ENCODE measurements at regions not wholly inside any gene's neighbourhood (a gene's known extent, or its start where the extent isn't known, plus 50 kb on each side); places are given as distances from the start of the nearest gene placed in this dataset.

DNA sequence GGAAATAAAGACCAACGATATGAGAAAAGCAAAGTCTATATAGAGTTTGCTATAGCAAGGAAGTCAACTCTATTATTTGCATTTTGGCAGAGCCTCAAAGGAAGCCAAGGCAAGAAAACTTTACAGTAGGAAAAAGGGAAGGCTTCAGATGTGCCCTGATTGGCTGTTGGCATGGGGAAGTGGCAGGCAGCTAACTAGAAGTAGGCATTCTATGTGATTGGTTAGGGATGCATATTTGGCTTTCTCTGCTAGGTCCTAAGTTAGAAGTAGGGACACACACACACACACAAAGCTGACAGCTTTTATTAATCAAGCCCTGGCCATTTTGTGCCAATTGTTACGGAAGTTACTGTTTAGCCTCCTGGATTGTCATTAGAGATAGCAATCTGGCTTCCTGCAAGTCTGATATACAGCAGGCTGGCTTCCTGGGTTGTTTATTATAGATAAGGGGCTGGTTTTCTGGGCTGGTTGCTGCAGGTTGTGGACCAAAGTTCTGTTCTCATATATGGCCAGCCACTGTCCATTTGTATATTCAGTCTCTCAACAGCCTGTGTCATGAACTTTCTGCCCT lies 308.1 kb upstream of the GRAMD2B start:
- H3K27me3 Mint-ChIP-seq (ENCODE audit: insufficient read depth, low read depth) = no peaks in the 10 kb centered on the region
- TF ChIP-seq, protein P1, sequence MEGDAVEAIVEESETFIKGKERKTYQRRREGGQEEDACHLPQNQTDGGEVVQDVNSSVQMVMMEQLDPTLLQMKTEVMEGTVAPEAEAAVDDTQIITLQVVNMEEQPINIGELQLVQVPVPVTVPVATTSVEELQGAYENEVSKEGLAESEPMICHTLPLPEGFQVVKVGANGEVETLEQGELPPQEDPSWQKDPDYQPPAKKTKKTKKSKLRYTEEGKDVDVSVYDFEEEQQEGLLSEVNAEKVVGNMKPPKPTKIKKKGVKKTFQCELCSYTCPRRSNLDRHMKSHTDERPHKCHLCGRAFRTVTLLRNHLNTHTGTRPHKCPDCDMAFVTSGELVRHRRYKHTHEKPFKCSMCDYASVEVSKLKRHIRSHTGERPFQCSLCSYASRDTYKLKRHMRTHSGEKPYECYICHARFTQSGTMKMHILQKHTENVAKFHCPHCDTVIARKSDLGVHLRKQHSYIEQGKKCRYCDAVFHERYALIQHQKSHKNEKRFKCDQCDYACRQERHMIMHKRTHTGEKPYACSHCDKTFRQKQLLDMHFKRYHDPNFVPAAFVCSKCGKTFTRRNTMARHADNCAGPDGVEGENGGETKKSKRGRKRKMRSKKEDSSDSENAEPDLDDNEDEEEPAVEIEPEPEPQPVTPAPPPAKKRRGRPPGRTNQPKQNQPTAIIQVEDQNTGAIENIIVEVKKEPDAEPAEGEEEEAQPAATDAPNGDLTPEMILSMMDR (IDR thresholded peaks at IDR 0.05) = no peak
- TF ChIP-seq EZH2phosphoT487 (IDR thresholded peaks at IDR 0.05) (no peak), EZH2 (IDR thresholded peaks at IDR 0.05) (no peak)
- no peak overlapping the region for H3K27ac ChIP-seq
- no peak overlapping the region for H2AFZ ChIP-seq (replicated peaks)
- H3K27me3 ChIP-seq = no peaks in the 10 kb centered on the region
- H3K4me2 ChIP-seq = no peak overlapping the region
- H3K79me2 ChIP-seq (ENCODE audit: low read depth) = no peaks in the 10 kb centered on the region
- no peaks in the 10 kb centered on the region for H3K9me3 ChIP-seq (ENCODE audit: low read depth)
- H3K27ac Mint-ChIP-seq = no peak overlapping the region
- no peak for DNase-seq (ENCODE audit: low spot score)
- peaks cover 16% of the 10 kb centered on the region for H3K9me3 Mint-ChIP-seq
- no peaks in the 10 kb centered on the region for H3K36me3 ChIP-seq
- no peaks in the 10 kb centered on the region for H4K20me1 ChIP-seq (ENCODE audit: low read depth)
- H3K4me3 Mint-ChIP-seq = no peak overlapping the region
- H3K4me1 ChIP-seq = peaks cover 3% of the 10 kb centered on the region
- peaks cover 8% of the 10 kb centered on the region for H3K36me3 Mint-ChIP-seq
- no peak overlapping the region for H3K9ac ChIP-seq
- no peaks in the 10 kb centered on the region for H3F3A ChIP-seq (ENCODE audit: low read depth)
- H3K4me3 ChIP-seq = no peak overlapping the region
- H3K4me1 Mint-ChIP-seq = peaks cover 14% of the 10 kb centered on the region

DNA sequence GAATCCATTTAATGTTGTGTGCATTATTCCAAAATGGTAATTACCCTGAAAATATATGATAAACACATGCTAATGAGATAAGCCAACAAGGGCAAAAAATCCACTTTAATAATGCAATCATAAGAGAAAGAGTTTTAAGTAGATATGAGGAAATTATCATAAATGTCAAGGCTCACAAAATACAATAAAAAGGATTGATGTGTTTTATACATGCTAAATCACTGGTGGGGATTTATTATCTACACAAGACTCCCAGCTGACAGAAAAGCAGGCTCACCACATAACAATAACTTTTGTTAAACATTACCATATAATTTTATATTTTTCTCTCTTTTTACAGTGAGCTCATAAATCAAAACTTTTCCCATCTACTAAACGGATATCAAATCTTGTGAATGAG lies 306.2 kb upstream of the GRAMD2B start:
- no peak overlapping the region for H3K27ac Mint-ChIP-seq
- Histone ChIP-seq H3K9ac (no peak overlapping the region), H3K36me3 (no peaks in the 10 kb centered on the region), H3K4me2 (no peak overlapping the region), H2AFZ (replicated peaks) (no peak overlapping the region), H3K27me3 (no peaks in the 10 kb centered on the region), H3K4me3 (no peak overlapping the region), H3F3A (ENCODE audit: low read depth) (no peaks in the 10 kb centered on the region), H3K79me2 (ENCODE audit: low read depth) (no peaks in the 10 kb centered on the region), H3K9me3 (ENCODE audit: low read depth) (no peaks in the 10 kb centered on the region), H4K20me1 (ENCODE audit: low read depth) (no peaks in the 10 kb centered on the region), H3K4me1 (no peaks in the 10 kb centered on the region), H3K27ac (no peak overlapping the region)
- H3K4me3 Mint-ChIP-seq = no peak overlapping the region
- no peaks in the 10 kb centered on the region for H3K27me3 Mint-ChIP-seq (ENCODE audit: insufficient read depth, low read depth)
- H3K36me3 Mint-ChIP-seq = peaks cover 8% of the 10 kb centered on the region
- peaks cover 12% of the 10 kb centered on the region for H3K9me3 Mint-ChIP-seq
- no peak for DNase-seq (ENCODE audit: low spot score)
- TF ChIP-seq, protein P1 (IDR thresholded peaks at IDR 0.05) = no peak
- TF ChIP-seq EZH2 (IDR thresholded peaks at IDR 0.05) (no peak), EZH2phosphoT487 (IDR thresholded peaks at IDR 0.05) (no peak)
- peaks cover 16% of the 10 kb centered on the region for H3K4me1 Mint-ChIP-seq

DNA sequence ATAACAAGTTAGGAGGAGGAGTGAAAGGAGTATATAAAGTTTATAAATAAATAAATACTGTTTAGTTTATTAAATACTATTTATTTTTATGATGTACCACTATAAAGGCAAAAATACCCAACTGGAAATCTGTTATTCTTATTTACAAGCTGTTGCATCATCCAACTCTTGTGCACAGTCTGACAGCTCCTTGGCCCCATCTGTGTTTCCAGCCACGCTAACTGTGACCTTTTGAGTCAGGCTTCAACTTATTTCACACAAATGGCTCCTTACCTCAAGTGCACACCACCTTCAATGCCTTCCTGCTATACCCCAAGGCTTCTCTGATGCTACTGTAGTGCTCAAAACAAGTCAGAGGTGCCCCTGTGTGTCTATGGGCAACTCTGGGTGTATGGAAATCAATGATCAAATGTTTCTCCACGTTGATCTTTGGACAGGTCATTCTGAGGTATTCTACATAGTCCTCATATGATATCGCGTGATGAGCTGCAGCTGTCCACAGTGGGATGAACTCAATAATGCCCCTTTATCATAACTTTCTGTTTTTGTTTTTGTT lies 303.2 kb upstream of the GRAMD2B start:
- H3F3A ChIP-seq (ENCODE audit: low read depth) = no peaks in the 10 kb centered on the region
- no peak overlapping the region for H3K4me2 ChIP-seq
- H3K27me3 ChIP-seq = no peaks in the 10 kb centered on the region
- Mint-ChIP-seq H3K27ac (no peak overlapping the region), H3K4me3 (no peak overlapping the region), H3K4me1 (peaks cover 35% of the 10 kb centered on the region), H3K9me3 (peaks cover 2% of the 10 kb centered on the region), H3K36me3 (no peaks in the 10 kb centered on the region), H3K27me3 (ENCODE audit: insufficient read depth, low read depth) (no peaks in the 10 kb centered on the region)
- H3K9me3 ChIP-seq (ENCODE audit: low read depth) = no peaks in the 10 kb centered on the region
- H4K20me1 ChIP-seq (ENCODE audit: low read depth) = no peaks in the 10 kb centered on the region
- H3K27ac ChIP-seq = no peak overlapping the region
- H3K79me2 ChIP-seq (ENCODE audit: low read depth) = no peaks in the 10 kb centered on the region
- no peak for DNase-seq (ENCODE audit: low spot score)
- H3K36me3 ChIP-seq = no peaks in the 10 kb centered on the region
- no peak overlapping the region for H3K4me3 ChIP-seq
- no peak overlapping the region for H2AFZ ChIP-seq (replicated peaks)
- TF ChIP-seq, protein P1 (IDR thresholded peaks at IDR 0.05) = no peak
- TF ChIP-seq EZH2 (IDR thresholded peaks at IDR 0.05) (no peak), EZH2phosphoT487 (IDR thresholded peaks at IDR 0.05) (no peak)
- no peak overlapping the region for H3K9ac ChIP-seq
- H3K4me1 ChIP-seq = peaks cover 4% of the 10 kb centered on the region
